NCI-H1417 treated with DMSO at 0.1 percent for 48 hours (cell line): ENCODE measurements at regions not wholly inside any gene's neighbourhood (a gene's known extent, or its start where the extent isn't known, plus 50 kb on each side); places are given as distances from the start of the nearest gene placed in this dataset.

ENCODE experiments used
- DNase-seq: peaks from one replicate; lab custom pipeline; 2025; lab: John Stamatoyannopoulos, UW

- no peak for DNase-seq
These were observed 1101.7 kb upstream of the GHITM start for GRCh38 chr10:83037653-83038052.

GRCh38 chr10:83038631-83039030, 1100.7 kb upstream of the GHITM start:
- DNase-seq: no peak

GRCh38 chr10:83045731-83046130, 1093.6 kb upstream of the GHITM start:
- no peak for DNase-seq

GRCh38 chr10:83050815-83051214, 1088.5 kb upstream of the GHITM start:
- no peak for DNase-seq

- no peak for DNase-seq
These were observed 1076.4 kb upstream of the GHITM start for GRCh38 chr10:83062871-83063270.

GRCh38 chr10:83073472-83073871, 1065.8 kb upstream of the GHITM start:
- no peak for DNase-seq

GRCh38 chr10:83075016-83075814, 1064.1 kb upstream of the GHITM start:
- no peak for DNase-seq

- DNase-seq: no peak
These were observed 1063.4 kb upstream of the GHITM start for GRCh38 chr10:83075815-83076355.

- no peak for DNase-seq
These were observed 1062.9 kb upstream of the GHITM start for GRCh38 chr10:83076443-83076842.

- DNase-seq: no peak
These were observed 1061.1 kb upstream of the GHITM start for GRCh38 chr10:83078160-83078559.

GRCh38 chr10:83078645-83079044, 1060.7 kb upstream of the GHITM start:
- DNase-seq: no peak

GRCh38 chr10:83083831-83084230, 1055.5 kb upstream of the GHITM start:
- DNase-seq: no peak

- DNase-seq: no peak
These were observed 1050.0 kb upstream of the GHITM start for GRCh38 chr10:83089335-83089734.

GRCh38 chr10:83104616-83105015, 1034.7 kb upstream of the GHITM start:
- no peak for DNase-seq

GRCh38 chr10:83108565-83109333, 1030.6 kb upstream of the GHITM start:
- DNase-seq: no peak

GRCh38 chr10:83119346-83119745, 1020.0 kb upstream of the GHITM start:
- DNase-seq: no peak

- DNase-seq: no peak
These were observed 1017.0 kb upstream of the GHITM start for GRCh38 chr10:83122336-83122735.

GRCh38 chr10:83127942-83128575, 1011.2 kb upstream of the GHITM start:
- no peak for DNase-seq

- DNase-seq: no peak
These were observed 998.5 kb upstream of the GHITM start for GRCh38 chr10:83140811-83141210.

- DNase-seq: no peak
These were observed 997.2 kb upstream of the GHITM start for GRCh38 chr10:83142074-83142563.

- no peak for DNase-seq
These were observed 994.8 kb upstream of the GHITM start for GRCh38 chr10:83144461-83144860.

- no peak for DNase-seq
These were observed 985.6 kb upstream of the GHITM start for GRCh38 chr10:83153714-83154113.
